DND-41 (cell line): ENCODE measurements at regions not wholly inside any gene's neighbourhood (a gene's known extent, or its start where the extent isn't known, plus 50 kb on each side); places are given as distances from the start of the nearest gene placed in this dataset.

Source experiments
- EZH2 ChIP-seq: IDR thresholded peaks from 3 replicates; pipeline ENCODE4 v1.6.1; 2012; ENCODE audit warnings: borderline replicate concordance, low read depth, mild to moderate bottlenecking, moderate library complexity, low read length, inconsistent platforms; ENCODE audit not compliant: severe bottlenecking
- TF ChIP-seq, protein P1 (sequence below): IDR thresholded peaks from 2 replicates; pipeline ENCODE4 v1.5.1; 2012; ENCODE audit warnings: borderline replicate concordance, low read length, moderate library complexity, mild to moderate bottlenecking; ENCODE audit not compliant: poor library complexity, severe bottlenecking; ENCODE audit errors: extremely low read depth

DNA sequence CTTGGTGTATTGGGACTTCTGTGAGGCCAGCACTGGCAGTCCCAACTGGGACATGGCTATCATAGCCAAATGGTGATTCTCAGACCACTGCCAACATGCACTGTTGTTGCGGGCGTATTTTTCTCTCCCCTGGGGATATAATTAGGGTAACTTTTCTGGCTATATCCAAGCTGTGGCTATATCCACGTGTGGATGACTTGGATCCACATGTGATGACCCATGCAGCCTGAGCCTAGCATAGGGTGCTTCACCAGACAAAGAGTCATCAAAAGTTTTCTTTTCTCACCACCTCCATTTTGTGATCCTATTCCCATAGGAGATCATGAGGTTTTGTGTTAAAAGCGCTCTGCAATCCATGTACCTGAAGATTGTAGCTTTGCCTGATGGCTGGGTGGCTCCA lies 51.2 kb upstream of the CSF3R start:
- TF ChIP-seq, protein P1, sequence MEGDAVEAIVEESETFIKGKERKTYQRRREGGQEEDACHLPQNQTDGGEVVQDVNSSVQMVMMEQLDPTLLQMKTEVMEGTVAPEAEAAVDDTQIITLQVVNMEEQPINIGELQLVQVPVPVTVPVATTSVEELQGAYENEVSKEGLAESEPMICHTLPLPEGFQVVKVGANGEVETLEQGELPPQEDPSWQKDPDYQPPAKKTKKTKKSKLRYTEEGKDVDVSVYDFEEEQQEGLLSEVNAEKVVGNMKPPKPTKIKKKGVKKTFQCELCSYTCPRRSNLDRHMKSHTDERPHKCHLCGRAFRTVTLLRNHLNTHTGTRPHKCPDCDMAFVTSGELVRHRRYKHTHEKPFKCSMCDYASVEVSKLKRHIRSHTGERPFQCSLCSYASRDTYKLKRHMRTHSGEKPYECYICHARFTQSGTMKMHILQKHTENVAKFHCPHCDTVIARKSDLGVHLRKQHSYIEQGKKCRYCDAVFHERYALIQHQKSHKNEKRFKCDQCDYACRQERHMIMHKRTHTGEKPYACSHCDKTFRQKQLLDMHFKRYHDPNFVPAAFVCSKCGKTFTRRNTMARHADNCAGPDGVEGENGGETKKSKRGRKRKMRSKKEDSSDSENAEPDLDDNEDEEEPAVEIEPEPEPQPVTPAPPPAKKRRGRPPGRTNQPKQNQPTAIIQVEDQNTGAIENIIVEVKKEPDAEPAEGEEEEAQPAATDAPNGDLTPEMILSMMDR: no peak
- TF ChIP-seq EZH2: no peak
